BJ (cell line): ENCODE measurements at regions not wholly inside any gene's neighbourhood (a gene's known extent, or its start where the extent isn't known, plus 50 kb on each side); places are given as distances from the start of the nearest gene placed in this dataset.

Experiments
- CTCF ChIA-PET: fragments of 350-600 bp; formaldehyde crosslinking; extraction: SDS; loops from one replicate; lab custom pipeline; 2021; ENCODE audit warnings: antibody characterized with exemption, inconsistent platforms; lab: Yijun Ruan, JAX
- POLR2A ChIA-PET: fragments of 300-600 bp; sonication (Branson Sonifier 250); formaldehyde crosslinking; extraction: SDS; loops from one replicate; lab custom pipeline; 2021; ENCODE audit warnings: antibody characterized with exemption; lab: Charles Lee
- DNase-seq: peaks from one replicate; pipeline ENCODE4 v3.0.0-alpha.2; 2011; ENCODE audit warnings: low read depth
- H3K27me3 ChIP-seq: 2 replicates; pipeline ENCODE4 v1.6.0; 2011; ENCODE audit warnings: low read length; ENCODE audit not compliant: control insufficient read depth, insufficient read depth
- H3K36me3 ChIP-seq: 2 replicates; pipeline ENCODE4 v1.5.1; 2011; ENCODE audit warnings: low read length; ENCODE audit not compliant: control insufficient read depth, insufficient read depth
- H3K4me3 ChIP-seq: 2 replicates; pipeline ENCODE4 v1.5.1; 2011; ENCODE audit warnings: low read depth, mild to moderate bottlenecking, control low read depth, low read length
- CTCF ChIP-seq: IDR thresholded peaks from 2 replicates; pipeline ENCODE4 v1.5.1; 2011; ENCODE audit warnings: low read depth, mild to moderate bottlenecking, control low read depth, inconsistent platforms, low read length, moderate library complexity; ENCODE audit not compliant: insufficient read depth

GRCh38 chr13:37212826-37213225 is 107.4 kb upstream of the CSNK1A1L start:
- H3K4me3 ChIP-seq = no peak overlapping the region
- no peak for TF ChIP-seq CTCF
- DNase-seq = no peak
- no peaks in the 10 kb centered on the region for H3K27me3 ChIP-seq
- ChIA-PET CTCF (no interaction called here), POLR2A (no interaction called here)
- H3K36me3 ChIP-seq = no peaks in the 10 kb centered on the region

GRCh38 chr13:37211487-37211886 is 106.0 kb upstream of the CSNK1A1L start:
- Histone ChIP-seq H3K27me3 (no peaks in the 10 kb centered on the region), H3K36me3 (no peaks in the 10 kb centered on the region), H3K4me3 (no peak overlapping the region)
- TF ChIP-seq CTCF = no peak
- ChIA-PET POLR2A (no interaction called here), CTCF (no interaction called here)
- no peak for DNase-seq

- Histone ChIP-seq H3K27me3 (no peaks in the 10 kb centered on the region), H3K36me3 (no peaks in the 10 kb centered on the region), H3K4me3 (no peak overlapping the region)
- CTCF ChIA-PET = interaction anchor here (0.7 to 0.9 kb wide), 2 partner anchors 13 to 116 kb away, joined by 3 read pairs; no protein-coding TSS in a partner anchor
- no peak for TF ChIP-seq CTCF
- DNase-seq = no peak
- POLR2A ChIA-PET = no interaction called here
Measured at GRCh38 chr13:37209621-37210580, 104.4 kb upstream of the CSNK1A1L start.

- Histone ChIP-seq H3K27me3 (no peaks in the 10 kb centered on the region), H3K36me3 (no peaks in the 10 kb centered on the region), H3K4me3 (no peak overlapping the region)
- POLR2A ChIA-PET = no interaction called here
- CTCF ChIA-PET = interaction anchor here (1.5 kb wide), 1 partner anchor 29 kb away, joined by 3 read pairs; no protein-coding TSS in a partner anchor
- no peak for TF ChIP-seq CTCF
- DNase-seq = no peak
Measured at GRCh38 chr13:37207691-37208451, 102.4 kb upstream of the CSNK1A1L start.

- ChIA-PET CTCF (no interaction called here), POLR2A (no interaction called here)
- no peaks in the 10 kb centered on the region for H3K36me3 ChIP-seq
- no peak overlapping the region for H3K4me3 ChIP-seq
- DNase-seq = no peak
- no peaks in the 10 kb centered on the region for H3K27me3 ChIP-seq
- no peak for TF ChIP-seq CTCF
Measured at GRCh38 chr13:37202264-37202663, 96.8 kb upstream of the CSNK1A1L start.
